ENCODE measurements at regions not wholly inside any gene's neighbourhood (a gene's known extent, or its start where the extent isn't known, plus 50 kb on each side); places are given as distances from the start of the nearest gene placed in this dataset.

- ATAC-seq = no peak
- WGBS, 2 donors = 74 to 76% methylated on average over 2 of the region's 2 CpGs
- Histone ChIP-seq H3K27ac (no peak overlapping the region), H3K9me3 (peaks cover 0 to 13% (median 0%) of the 10 kb centered on the region in 11 donors), H3K4me1 (no peaks in the 10 kb centered on the region), H3K4me3 (no peak overlapping the region), H3K36me3 (no peaks in the 10 kb centered on the region), H3K27me3 (peaks cover 0 to 4% (median 0%) of the 10 kb centered on the region in 7 donors)
- intact Hi-C loops (cut with DNase I) = no loop called here
- TF ChIP-seq, protein P1, sequence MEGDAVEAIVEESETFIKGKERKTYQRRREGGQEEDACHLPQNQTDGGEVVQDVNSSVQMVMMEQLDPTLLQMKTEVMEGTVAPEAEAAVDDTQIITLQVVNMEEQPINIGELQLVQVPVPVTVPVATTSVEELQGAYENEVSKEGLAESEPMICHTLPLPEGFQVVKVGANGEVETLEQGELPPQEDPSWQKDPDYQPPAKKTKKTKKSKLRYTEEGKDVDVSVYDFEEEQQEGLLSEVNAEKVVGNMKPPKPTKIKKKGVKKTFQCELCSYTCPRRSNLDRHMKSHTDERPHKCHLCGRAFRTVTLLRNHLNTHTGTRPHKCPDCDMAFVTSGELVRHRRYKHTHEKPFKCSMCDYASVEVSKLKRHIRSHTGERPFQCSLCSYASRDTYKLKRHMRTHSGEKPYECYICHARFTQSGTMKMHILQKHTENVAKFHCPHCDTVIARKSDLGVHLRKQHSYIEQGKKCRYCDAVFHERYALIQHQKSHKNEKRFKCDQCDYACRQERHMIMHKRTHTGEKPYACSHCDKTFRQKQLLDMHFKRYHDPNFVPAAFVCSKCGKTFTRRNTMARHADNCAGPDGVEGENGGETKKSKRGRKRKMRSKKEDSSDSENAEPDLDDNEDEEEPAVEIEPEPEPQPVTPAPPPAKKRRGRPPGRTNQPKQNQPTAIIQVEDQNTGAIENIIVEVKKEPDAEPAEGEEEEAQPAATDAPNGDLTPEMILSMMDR (IDR thresholded peaks at IDR 0.05) = no peak
- no peak for DNase-seq
Measured at GRCh38 chr11:106212081-106212480, 134.6 kb downstream of the AASDHPPT start.

DNA sequence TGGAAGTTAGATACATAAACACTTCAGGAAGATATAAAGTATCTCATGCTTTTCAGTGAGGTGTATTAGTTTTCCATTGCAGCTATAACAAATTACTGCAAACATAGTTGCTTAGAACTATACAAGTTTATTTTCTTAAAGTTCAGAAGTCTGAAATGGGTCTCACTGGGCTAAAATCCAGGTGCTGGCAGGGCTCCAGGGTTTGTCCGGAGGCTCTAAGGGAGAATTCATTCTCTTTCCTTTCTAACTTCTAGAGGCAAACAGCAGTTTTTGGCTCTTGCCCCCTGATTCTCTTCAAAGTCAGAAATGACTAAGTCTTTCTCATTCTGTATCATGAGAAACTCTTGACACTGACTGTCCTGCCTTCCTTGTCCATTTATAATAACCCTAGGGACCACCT lies 138.8 kb downstream of the AASDHPPT start:
- Histone ChIP-seq H3K4me3 (no peak overlapping the region), H3K36me3 (no peaks in the 10 kb centered on the region), H3K4me1 (no peaks in the 10 kb centered on the region), H3K9me3 (peaks cover 0 to 13% (median 0%) of the 10 kb centered on the region in 11 donors), H3K27me3 (no peaks in the 10 kb centered on the region), H3K27ac (no peak overlapping the region)
- TF ChIP-seq, protein P1 (IDR thresholded peaks at IDR 0.05) = no peak
- DNase-seq (peak; percentile 6 to 53), ATAC-seq (no peak)
- intact Hi-C loops (cut with DNase I) = no loop called here
- WGBS, 2 donors = 27 to 45% methylated on average over 1 of the region's 1 CpG

DNA sequence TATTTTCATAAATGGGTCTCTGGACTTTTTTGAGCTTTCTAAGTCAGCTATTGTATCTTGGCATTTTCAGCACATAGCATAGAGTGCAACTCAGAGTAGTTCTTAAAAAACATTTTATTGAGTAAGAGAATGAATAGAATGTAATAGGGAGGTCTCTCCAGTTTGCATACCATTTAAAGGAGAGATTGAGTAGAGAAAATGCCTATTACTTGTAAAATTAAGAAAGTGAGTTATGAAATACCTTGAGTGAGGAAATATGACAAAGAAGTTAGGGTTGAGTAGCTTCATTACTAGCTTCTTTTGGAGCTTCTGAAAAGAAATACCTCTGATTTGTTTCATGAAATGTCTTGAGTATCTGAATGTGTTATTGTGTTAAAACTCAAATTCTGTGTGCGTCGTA lies 140.0 kb downstream of the AASDHPPT start:
- TF ChIP-seq, protein P1 (IDR thresholded peaks at IDR 0.05) = no peak
- H3K27me3 ChIP-seq = no peaks in the 10 kb centered on the region
- DNase-seq (no peak), ATAC-seq (no peak)
- no peaks in the 10 kb centered on the region for H3K4me1 ChIP-seq
- H3K4me3 ChIP-seq = no peak overlapping the region
- WGBS, 2 donors = 89 to 96% methylated on average over 2 of the region's 2 CpGs
- H3K9me3 ChIP-seq = peaks cover 0 to 24% (median 4%) of the 10 kb centered on the region in 11 donors
- intact Hi-C loops (cut with DNase I) = no loop called here
- peak overlapping the region in 1 of 10 donors; percentile 10 for H3K27ac ChIP-seq
- H3K36me3 ChIP-seq = no peaks in the 10 kb centered on the region

- peak in 4 of 8 donors; percentile 20 to 42 (median 30) for ATAC-seq
- Histone ChIP-seq H3K4me1 (no peaks in the 10 kb centered on the region), H3K36me3 (no peaks in the 10 kb centered on the region), H3K9me3 (peaks cover 0 to 31% (median 10%) of the 10 kb centered on the region in 11 donors), H3K27me3 (no peaks in the 10 kb centered on the region), H3K4me3 (no peak overlapping the region), H3K27ac (no peak overlapping the region)
- no peak for DNase-seq
- intact Hi-C loops (cut with DNase I) = no loop called here
- TF ChIP-seq, protein P1 (IDR thresholded peaks at IDR 0.05) = no peak
- WGBS, 2 donors = 60 to 71% methylated on average over 3 of the region's 3 CpGs
Measured at GRCh38 chr11:106218106-106218505, 140.6 kb downstream of the AASDHPPT start.
